HCT116 (cell line): ENCODE measurements at regions not wholly inside any gene's neighbourhood (a gene's known extent, or its start where the extent isn't known, plus 50 kb on each side); places are given as distances from the start of the nearest gene placed in this dataset.

Source experiments
- ATAC-seq: fragments of 200-7000 bp; cut with Tn5 transposase; 2 replicates; pipeline ENCODE4 v1.9.1; 2020; ENCODE audit warnings: mild to moderate bottlenecking, moderate library complexity
- BruUV-seq: library from RNA; stranded (reverse); fragments of 400-500 nt; replicated peaks from 2 replicates; lab custom pipeline; 2021; lab: Mats Ljungman, UMichigan
- CTCF ChIA-PET: fragments of 300-600 bp; sonication (Branson Sonifier 250); formaldehyde crosslinking; loops from one replicate; lab custom pipeline; 2021; ENCODE audit warnings: antibody characterized with exemption; lab: Charles Lee
- POLR2A ChIA-PET: fragments of 300-600, 350-600 bp; sonication (Branson Sonifier 250); formaldehyde crosslinking; loops from one replicate; lab custom pipeline; 2021; ENCODE audit warnings: antibody characterized with exemption; lab: Charles Lee
- RAD21 ChIA-PET, 2 experiments: fragments of 300-600 bp; sonication (Branson Sonifier 250); formaldehyde crosslinking; loops; one replicate each; lab custom pipeline; 2023; ENCODE audit warnings: low total read pairs in 2 of 2; ENCODE audit not compliant: uncharacterized antibody in 2 of 2, unreplicated experiment in 2 of 2, low non-redundant PET in 1 of 2; lab: Charles Lee
- DNase-seq: peaks from one replicate; pipeline ENCODE4 v3.0.0-alpha.2; 2010; ENCODE audit warnings: low read depth, low spot score
- H2AFZ ChIP-seq: fragments of 200-600 bp; shearing (Covaris generic), sonication (generic); 2 replicates; pipeline ENCODE4 v1.6.1; 2017; ENCODE audit warnings: low read depth, mixed run types, mixed read lengths, antibody characterized with exemption, low read length; ENCODE audit not compliant: poor library complexity, severe bottlenecking
- H3K27ac ChIP-seq: 2 replicates; pipeline ENCODE4 v1.5.1; 2012; ENCODE audit warnings: low read depth, low read length
- H3K27me3 ChIP-seq: fragments of 200-600 bp; sonication (generic); 2 replicates; pipeline ENCODE4 v1.6.1; 2016; ENCODE audit warnings: mixed run types, low read length, mixed read lengths; ENCODE audit not compliant: insufficient read depth
- H3K36me3 ChIP-seq, 2 experiments: fragments of 200-500 bp in 1 of 2; fragments of 200-600 bp in 1 of 2; sonication (Bioruptor generic) in 1 of 2; sonication (generic) in 1 of 2; 2 replicates each; pipeline versions ENCODE4 v1.5.1 to v1.6.1; 2014 to 2016; ENCODE audit warnings: low read length in 2 of 2, inconsistent platforms in 1 of 2, mixed read lengths in 1 of 2, mixed run types in 1 of 2; ENCODE audit not compliant: insufficient read depth in 2 of 2, control insufficient read depth in 1 of 2
- H3K4me1 ChIP-seq, 2 experiments: fragments of 200-600 bp in 1 of 2; sonication (generic) in 1 of 2; 2 replicates each; pipeline versions ENCODE4 v1.5.1 to v1.6.1; 2012 to 2017; ENCODE audit warnings: low read length in 2 of 2, inconsistent platforms in 1 of 2, mild to moderate bottlenecking in 1 of 2, mixed read lengths in 1 of 2, mixed run types in 1 of 2, moderate library complexity in 1 of 2; ENCODE audit not compliant: insufficient read depth in 2 of 2, control insufficient read depth in 1 of 2
- H3K4me2 ChIP-seq: fragments of 200-600 bp; sonication (generic); 2 replicates; pipeline ENCODE4 v1.6.1; 2017; ENCODE audit warnings: mixed run types, low read length, mixed read lengths
- H3K4me3 ChIP-seq, 2 experiments: fragments of 200-600 bp in 1 of 2; sonication (generic) in 1 of 2; replicated peaks in 1 of 2; 2 replicates each; pipeline ENCODE4 v1.5.1; 2011 to 2016; ENCODE audit warnings: low read length in 2 of 2, control low read depth in 1 of 2, low read depth in 1 of 2, mild to moderate bottlenecking in 1 of 2, mixed read lengths in 1 of 2, mixed run types in 1 of 2
- H3K79me2 ChIP-seq: fragments of 200-600 bp; sonication (generic); 2 replicates; pipeline ENCODE4 v1.6.1; 2017; ENCODE audit warnings: mild to moderate bottlenecking, mixed run types, low read length, moderate library complexity, mixed read lengths; ENCODE audit not compliant: insufficient read depth
- H3K9ac ChIP-seq: fragments of 200-600 bp; sonication (generic); 2 replicates; pipeline ENCODE4 v1.6.1; 2016; ENCODE audit warnings: low read length, mixed read lengths
- H3K9me2 ChIP-seq: fragments of 200-600 bp; sonication (generic), shearing (Covaris generic); 2 replicates; pipeline ENCODE4 v1.6.1; 2017; ENCODE audit warnings: mixed run types, mild to moderate bottlenecking, moderate library complexity; ENCODE audit not compliant: insufficient read depth
- H3K9me3 ChIP-seq, 2 experiments: fragments of 200-500 bp in 1 of 2; fragments of 200-600 bp in 1 of 2; sonication (Bioruptor generic) in 1 of 2; sonication (generic) in 1 of 2; 2 replicates each; pipeline ENCODE4 v1.6.1; 2014 to 2017; ENCODE audit warnings: low read length in 2 of 2, mixed read lengths in 2 of 2, inconsistent platforms in 1 of 2, low read depth in 1 of 2, mild to moderate bottlenecking in 1 of 2, mixed run types in 1 of 2, moderate library complexity in 1 of 2; ENCODE audit not compliant: control insufficient read depth in 1 of 2, insufficient read depth in 1 of 2
- H4K20me1 ChIP-seq: fragments of 200-600 bp; sonication (generic), shearing (Covaris generic); 2 replicates; pipeline ENCODE4 v1.6.1; 2017; ENCODE audit warnings: mixed run types, mild to moderate bottlenecking, moderate library complexity; ENCODE audit not compliant: insufficient read depth
- CEBPB ChIP-seq: IDR thresholded peaks from 2 replicates; pipeline ENCODE4 v1.6.1; 2012; ENCODE audit warnings: low read depth
- POLR2A ChIP-seq: IDR thresholded peaks from 2 replicates; pipeline ENCODE4 v1.7.0; 2011; ENCODE audit warnings: borderline replicate concordance; ENCODE audit not compliant: insufficient read depth, insufficient read length; ENCODE audit errors: extremely low read depth
- POLR2AphosphoS5 ChIP-seq: IDR thresholded peaks from 2 replicates; pipeline ENCODE4 v1.6.1; 2011; ENCODE audit warnings: mild to moderate bottlenecking, low read depth, low read length, moderate library complexity
- SP1 ChIP-seq: IDR thresholded peaks from 2 replicates; pipeline ENCODE4 v1.6.1; 2012; ENCODE audit warnings: low read depth
- SRF ChIP-seq: IDR thresholded peaks from 2 replicates; pipeline ENCODE4 v1.6.1; 2012; ENCODE audit warnings: low read depth
- TCF7L2 ChIP-seq: IDR thresholded peaks from 2 replicates; pipeline ENCODE4 v1.7.0; 2011; ENCODE audit warnings: borderline replicate concordance, inconsistent platforms; ENCODE audit not compliant: insufficient read depth, insufficient read length; ENCODE audit errors: extremely low read depth
- YY1 ChIP-seq: IDR thresholded peaks from 2 replicates; pipeline ENCODE4 v1.6.1; 2011; ENCODE audit warnings: low read length, low read depth, moderate library complexity, mild to moderate bottlenecking; ENCODE audit not compliant: insufficient replicate concordance; ENCODE audit errors: extremely low read depth
- intact Hi-C: fragments of 100-400 bp; cut with micrococcal nuclease; formaldehyde crosslinking; loops from 2 replicates; pipeline ENCODE4 v1.10.0; 2022

DNA sequence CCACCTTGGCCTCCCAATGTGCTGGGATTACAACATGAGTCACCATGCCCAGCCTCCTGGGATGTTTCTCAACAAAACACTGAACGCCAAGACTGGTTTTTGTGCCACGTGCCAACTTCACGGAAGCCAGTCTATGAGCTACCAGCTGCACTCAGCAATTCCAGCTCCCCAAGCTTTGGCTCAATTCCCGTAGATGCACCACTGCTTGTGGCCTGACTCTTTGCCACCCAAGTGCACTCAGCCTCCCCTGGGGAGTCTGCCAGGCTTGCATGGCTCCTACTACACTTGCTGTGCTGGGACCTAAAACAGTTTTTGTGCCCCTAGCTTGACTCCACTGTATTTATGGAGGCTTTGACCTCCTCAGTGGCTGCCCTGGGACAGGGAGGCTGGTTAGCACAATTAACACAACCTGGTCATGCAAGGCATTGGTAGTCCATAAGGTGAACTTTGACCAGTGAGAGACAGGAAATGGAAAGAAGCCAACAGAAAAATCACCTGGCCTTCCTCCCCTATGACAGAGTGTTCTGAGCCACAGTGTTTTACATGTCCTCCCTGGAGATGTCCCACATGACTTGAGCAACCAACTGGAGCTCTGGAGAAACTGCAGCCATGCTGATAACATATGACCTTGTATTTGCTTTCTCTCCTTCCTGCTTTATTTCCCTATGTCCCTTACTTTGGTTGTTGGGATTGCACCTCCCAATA is 1173.1 kb downstream of the UQCRFS1 start:
- H3K27me3 ChIP-seq = no peaks in the 10 kb centered on the region
- peaks cover 10 to 12% of the 10 kb centered on the region in 2 experiments; a peak in 2 of 4 replicates for H3K9me3 ChIP-seq
- ChIA-PET RAD21 (no interaction called here), POLR2A (no interaction called here)
- no peak overlapping the region for H3K4me3 ChIP-seq
- H3K4me2 ChIP-seq = no peak overlapping the region
- no peaks in the 10 kb centered on the region for H3K36me3 ChIP-seq
- H3K9ac ChIP-seq = no peak overlapping the region
- intact Hi-C loops = no loop called here
- H3K27ac ChIP-seq = no peak overlapping the region
- no peaks in the 10 kb centered on the region for H3K9me2 ChIP-seq
- no peak for TF ChIP-seq POLR2AphosphoS5
- TF ChIP-seq TCF7L2 = no peak
- TF ChIP-seq POLR2A = no peak
- TF ChIP-seq CEBPB = no peak
- TF ChIP-seq SP1 = no peak
- TF ChIP-seq, all 23 proteins: peak for 0
- BruUV-seq = no TSS peak
- ATAC-seq = no peak
- CTCF ChIA-PET = no interaction called here
- H4K20me1 ChIP-seq = no peaks in the 10 kb centered on the region
- H2AFZ ChIP-seq = no peak overlapping the region
- no peaks in the 10 kb centered on the region for H3K79me2 ChIP-seq
- no peak for DNase-seq
- H3K4me1 ChIP-seq = no peaks in the 10 kb centered on the region

DNA sequence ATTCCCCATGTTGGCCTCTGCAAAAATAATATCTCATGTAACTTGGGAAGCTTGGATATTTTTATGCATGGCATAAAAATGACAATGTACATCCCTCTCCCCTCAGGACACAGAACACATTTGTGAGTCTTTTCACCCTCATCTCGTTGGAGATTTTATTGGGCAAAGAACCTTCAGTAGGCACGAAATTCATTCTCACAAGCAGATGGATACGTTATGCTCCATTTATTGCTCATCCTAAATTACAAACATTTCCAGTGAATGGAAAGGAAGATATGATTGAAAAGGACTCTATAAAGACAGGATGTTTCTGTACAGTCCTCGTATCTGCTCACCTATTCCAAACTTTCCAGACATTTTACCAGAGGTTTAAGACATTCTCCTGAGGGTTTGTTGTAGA is 1175.8 kb downstream of the UQCRFS1 start:
- no peak for ATAC-seq
- H3K9me2 ChIP-seq = no peaks in the 10 kb centered on the region
- H3K4me3 ChIP-seq = no peak overlapping the region
- POLR2A ChIA-PET = no interaction called here
- DNase-seq = no peak
- no peaks in the 10 kb centered on the region for H3K4me1 ChIP-seq
- H3K9ac ChIP-seq = no peak overlapping the region
- TF ChIP-seq YY1 (no peak), POLR2AphosphoS5 (no peak), SRF (no peak)
- no peaks in the 10 kb centered on the region for H4K20me1 ChIP-seq
- intact Hi-C loops = no loop called here
- H3K4me2 ChIP-seq = no peak overlapping the region
- no peak overlapping the region for H2AFZ ChIP-seq
- no peaks in the 10 kb centered on the region for H3K27me3 ChIP-seq
- CTCF ChIA-PET = no interaction called here
- no TSS peak for BruUV-seq
- no peak overlapping the region for H3K27ac ChIP-seq
- H3K9me3 ChIP-seq = peaks cover 14 to 18% of the 10 kb centered on the region in 2 experiments; a peak in 2 of 4 replicates
- no peaks in the 10 kb centered on the region for H3K79me2 ChIP-seq
- H3K36me3 ChIP-seq = no peaks in the 10 kb centered on the region
- RAD21 ChIA-PET = no interaction called here
